HEK293 (cell line): ENCODE measurements at regions not wholly inside any gene's neighbourhood (a gene's known extent, or its start where the extent isn't known, plus 50 kb on each side); places are given as distances from the start of the nearest gene placed in this dataset.

Experiments used
- CTCF ChIP-seq: fragments of 450-650 bp; formaldehyde crosslinking; IDR thresholded peaks from 2 replicates; pipeline ENCODE4 v1.5.1; 2016; ENCODE audit warnings: missing biosample characterization, missing genetic modification characterization
- SALL2 ChIP-seq: fragments of 450-650 bp; formaldehyde crosslinking; IDR thresholded peaks from 2 replicates; pipeline ENCODE4 v1.5.0; 2017; ENCODE audit warnings: missing biosample characterization, mild to moderate bottlenecking, missing genetic modification characterization, borderline replicate concordance
- ZNF169 ChIP-seq: fragments of 450-650 bp; formaldehyde crosslinking; IDR thresholded peaks from 2 replicates; pipeline ENCODE4 v1.5.1; 2016; ENCODE audit warnings: missing biosample characterization, missing genetic modification characterization
- ZNF174 ChIP-seq: fragments of 450-650 bp; formaldehyde crosslinking; IDR thresholded peaks from 2 replicates; pipeline ENCODE4 v1.5.0; 2017; ENCODE audit warnings: missing biosample characterization, mild to moderate bottlenecking, missing genetic modification characterization
- ZNF629 ChIP-seq: fragments of 450-650 bp; formaldehyde crosslinking; IDR thresholded peaks from 2 replicates; pipeline ENCODE4 v1.5.1; 2017; ENCODE audit warnings: missing biosample characterization, missing genetic modification characterization

DNA sequence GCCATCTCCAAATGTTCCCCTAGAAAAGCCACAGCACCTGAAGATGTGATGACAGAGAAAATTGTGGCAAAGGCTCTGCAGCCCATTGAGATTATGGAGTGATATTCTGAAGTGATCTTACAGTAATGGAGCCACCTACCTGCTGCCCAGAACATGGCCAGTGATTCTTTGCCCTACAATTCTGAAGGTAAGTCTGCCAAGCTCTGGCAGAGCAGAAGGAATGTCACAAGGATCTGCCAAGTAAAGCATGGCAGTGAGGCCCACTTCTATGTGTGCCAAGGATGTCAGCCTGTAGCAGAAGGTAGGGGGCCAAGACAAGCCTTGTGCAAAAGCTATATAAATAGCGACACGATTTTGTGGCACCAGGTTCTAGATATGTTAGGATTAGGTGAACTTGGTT is 155.1 kb downstream of the RND3 start:
- TF ChIP-seq CTCF (no peak), ZNF169 (no peak), ZNF629 (tag by site-specific recombination) (no peak), ZNF174 (tag by site-specific recombination) (no peak), SALL2 (tag by site-specific recombination) (no peak)
